ENCODE measurements at regions not wholly inside any gene's neighbourhood (a gene's known extent, or its start where the extent isn't known, plus 50 kb on each side); places are given as distances from the start of the nearest gene placed in this dataset.
"Not testable (repeated sequence)": the region's sequence is repeated elsewhere in the genome, so short reads cannot be mapped to it uniquely, and the experiment has no call there.

GRCh38 chrX:74358013-74358412 is 54.0 kb downstream of the ZCCHC13 start:
- DNase-seq (ENCODE audit: extremely low spot score); POLR2A ChIA-PET: not testable (repeated sequence)
- CTCF ChIA-PET = interaction anchor here (1.5 kb wide), 1 partner anchor 14 kb away, joined by 4 read pairs; no protein-coding TSS in a partner anchor

- ChIA-PET POLR2A (no interaction called here), CTCF (no interaction called here)
- TF ChIP-seq CTCF (IDR thresholded peaks at IDR 0.05; ENCODE audit: control extremely low read depth, extremely low read depth, low read depth, missing control alignments) = no peak
- no peak for DNase-seq (ENCODE audit: extremely low spot score)
Observed at GRCh38 chrX:74363914-74364313, 57.4 kb upstream of the SLC16A2 start.

- CTCF ChIA-PET = no interaction called here
- no peak for TF ChIP-seq CTCF (IDR thresholded peaks at IDR 0.05; ENCODE audit: control extremely low read depth, extremely low read depth, low read depth, missing control alignments)
- DNase-seq (ENCODE audit: extremely low spot score) = no peak
Observed at GRCh38 chrX:74369666-74370065, 51.6 kb upstream of the SLC16A2 start.

GRCh38 chrX:74370487-74370886 is 50.8 kb upstream of the SLC16A2 start:
- DNase-seq (ENCODE audit: extremely low spot score) = no peak
- CTCF ChIA-PET = no interaction called here
- POLR2A ChIA-PET = no interaction called here
- TF ChIP-seq CTCF (IDR thresholded peaks at IDR 0.05; ENCODE audit: control extremely low read depth, extremely low read depth, low read depth, missing control alignments) = no peak

More at GRCh38 chrX:74369666-74370065, 51.6 kb upstream of the SLC16A2 start:
- POLR2A ChIA-PET = no interaction called here

GRCh38 chrX:74371425-74372222 is 49.7 kb upstream of the SLC16A2 start:
- ChIA-PET CTCF (interaction anchor here (1.0 kb wide), 1 partner anchor 27 kb away, joined by 3 read pairs; no protein-coding TSS in a partner anchor), POLR2A (no interaction called here)
- no peak for TF ChIP-seq CTCF (IDR thresholded peaks at IDR 0.05; ENCODE audit: control extremely low read depth, extremely low read depth, low read depth, missing control alignments)
- DNase-seq (ENCODE audit: extremely low spot score) = no peak

Data from GM10248 (cell line).